ENCODE measurements at regions not wholly inside any gene's neighbourhood (a gene's known extent, or its start where the extent isn't known, plus 50 kb on each side); places are given as distances from the start of the nearest gene placed in this dataset.

GRCh38 chr11:111137846-111138245 lies 107.7 kb upstream of the POU2AF2 start:
- DNase-seq, result no peak
- H3K9me3 ChIP-seq (ENCODE audit: control insufficient read depth, low read length), result no peaks in the 10 kb centered on the region
- no peak overlapping the region for H3K4me3 ChIP-seq (ENCODE audit: low read length)
- no peak for ATAC-seq
- H3K27me3 ChIP-seq (ENCODE audit: control insufficient read depth, insufficient read depth), result no peaks in the 10 kb centered on the region
- no peak overlapping the region for H3K27ac ChIP-seq (ENCODE audit: low read length)
- 55% methylated on average over 1 of the region's 1 CpG for WGBS
- intact Hi-C loops (cut with DNase I), result no loop called here
- H3K4me1 ChIP-seq (ENCODE audit: control insufficient read depth, insufficient read depth, low read length), result no peaks in the 10 kb centered on the region

- Histone ChIP-seq H3K4me3 (ENCODE audit: low read length) (no peak overlapping the region), H3K9me3 (ENCODE audit: control insufficient read depth, low read length) (no peaks in the 10 kb centered on the region), H3K4me1 (ENCODE audit: control insufficient read depth, insufficient read depth, low read length) (no peaks in the 10 kb centered on the region), H3K27me3 (ENCODE audit: control insufficient read depth, insufficient read depth) (no peaks in the 10 kb centered on the region), H3K27ac (ENCODE audit: low read length) (no peak overlapping the region)
- intact Hi-C loops (cut with DNase I), result no loop called here
- ATAC-seq, result no peak
- no peak for DNase-seq
- WGBS, result 68% methylated on average over 11 of the region's 11 CpGs
Observed at GRCh38 chr11:111135778-111136570, 109.6 kb upstream of the POU2AF2 start.

- H3K27me3 ChIP-seq (ENCODE audit: control insufficient read depth, insufficient read depth), result no peaks in the 10 kb centered on the region
- WGBS, result 83% methylated on average over 2 of the region's 2 CpGs
Observed at GRCh38 chr11:111135101-111135500, 110.4 kb upstream of the POU2AF2 start.

GRCh38 chr11:111128076-111128870 lies 117.3 kb upstream of the POU2AF2 start:
- no peak for DNase-seq
- H3K27ac ChIP-seq (ENCODE audit: low read length), result no peak overlapping the region
- no peaks in the 10 kb centered on the region for H3K9me3 ChIP-seq (ENCODE audit: control insufficient read depth, low read length)
- H3K4me3 ChIP-seq (ENCODE audit: low read length), result no peak overlapping the region
- WGBS, result 76% methylated on average over 3 of the region's 3 CpGs
- intact Hi-C loops (cut with DNase I), result no loop called here
- no peaks in the 10 kb centered on the region for H3K4me1 ChIP-seq (ENCODE audit: control insufficient read depth, insufficient read depth, low read length)
- ATAC-seq, result no peak
- H3K27me3 ChIP-seq (ENCODE audit: control insufficient read depth, insufficient read depth), result no peaks in the 10 kb centered on the region

More at GRCh38 chr11:111135101-111135500, 110.4 kb upstream of the POU2AF2 start:
- H3K9me3 ChIP-seq (ENCODE audit: control insufficient read depth, low read length), result no peaks in the 10 kb centered on the region
- intact Hi-C loops (cut with DNase I), result no loop called here
- H3K4me3 ChIP-seq (ENCODE audit: low read length), result no peak overlapping the region
- no peak overlapping the region for H3K27ac ChIP-seq (ENCODE audit: low read length)
- H3K4me1 ChIP-seq (ENCODE audit: control insufficient read depth, insufficient read depth, low read length), result no peaks in the 10 kb centered on the region
- DNase-seq, result no peak
- no peak for ATAC-seq

- Histone ChIP-seq H3K4me3 (ENCODE audit: low read length) (no peak overlapping the region), H3K27ac (ENCODE audit: low read length) (no peak overlapping the region), H3K9me3 (ENCODE audit: control insufficient read depth, low read length) (no peaks in the 10 kb centered on the region), H3K27me3 (ENCODE audit: control insufficient read depth, insufficient read depth) (no peaks in the 10 kb centered on the region), H3K4me1 (ENCODE audit: control insufficient read depth, insufficient read depth, low read length) (no peaks in the 10 kb centered on the region)
- no peak for DNase-seq
- ATAC-seq, result peak in 1 of 2 donors; percentile 38
- WGBS, result 37% methylated on average over 1 of the region's 1 CpG
- intact Hi-C loops (cut with DNase I), result no loop called here
Observed at GRCh38 chr11:111124724-111125123, 120.8 kb upstream of the POU2AF2 start.

GRCh38 chr11:111123463-111124398 lies 121.8 kb upstream of the POU2AF2 start:
- Histone ChIP-seq H3K4me3 (ENCODE audit: low read length) (no peak overlapping the region), H3K27me3 (ENCODE audit: control insufficient read depth, insufficient read depth) (no peaks in the 10 kb centered on the region), H3K9me3 (ENCODE audit: control insufficient read depth, low read length) (no peaks in the 10 kb centered on the region), H3K27ac (ENCODE audit: low read length) (no peak overlapping the region), H3K4me1 (ENCODE audit: control insufficient read depth, insufficient read depth, low read length) (no peaks in the 10 kb centered on the region)
- intact Hi-C loops (cut with DNase I), result no loop called here
- DNase-seq, result peak in 1 of 3 donors; percentile 36
- 43% methylated on average over 1 of the region's 1 CpG for WGBS
- ATAC-seq, result peak in 1 of 2 donors; percentile 58

GRCh38 chr11:111120696-111121302 lies 124.7 kb upstream of the POU2AF2 start:
- no peaks in the 10 kb centered on the region for H3K9me3 ChIP-seq (ENCODE audit: control insufficient read depth, low read length)

GRCh38 chr11:111120161-111120560 lies 125.4 kb upstream of the POU2AF2 start:
- 61% methylated on average over 10 of the region's 10 CpGs for WGBS
- intact Hi-C loops (cut with DNase I), result no loop called here

More at GRCh38 chr11:111120696-111121302, 124.7 kb upstream of the POU2AF2 start:
- intact Hi-C loops (cut with DNase I), result no loop called here
- WGBS, result 68% methylated on average over 6 of the region's 6 CpGs
- DNase-seq, result no peak
- Histone ChIP-seq H3K4me1 (ENCODE audit: control insufficient read depth, insufficient read depth, low read length) (no peaks in the 10 kb centered on the region), H3K27ac (ENCODE audit: low read length) (no peak overlapping the region), H3K4me3 (ENCODE audit: low read length) (no peak overlapping the region), H3K27me3 (ENCODE audit: control insufficient read depth, insufficient read depth) (no peaks in the 10 kb centered on the region)
- ATAC-seq, result peak in 1 of 2 donors; percentile 25

GRCh38 chr11:111119751-111120150 lies 125.8 kb upstream of the POU2AF2 start:
- ATAC-seq (no peak), DNase-seq (no peak)
- Histone ChIP-seq H3K4me1 (ENCODE audit: control insufficient read depth, insufficient read depth, low read length) (no peaks in the 10 kb centered on the region), H3K4me3 (ENCODE audit: low read length) (no peak overlapping the region), H3K9me3 (ENCODE audit: control insufficient read depth, low read length) (no peaks in the 10 kb centered on the region), H3K27me3 (ENCODE audit: control insufficient read depth, insufficient read depth) (no peaks in the 10 kb centered on the region), H3K27ac (ENCODE audit: low read length) (no peak overlapping the region)
- intact Hi-C loops (cut with DNase I), result no loop called here
- 46% methylated on average over 3 of the region's 3 CpGs for WGBS

More at GRCh38 chr11:111120161-111120560, 125.4 kb upstream of the POU2AF2 start:
- no peak overlapping the region for H3K4me3 ChIP-seq (ENCODE audit: low read length)
- H3K4me1 ChIP-seq (ENCODE audit: control insufficient read depth, insufficient read depth, low read length), result no peaks in the 10 kb centered on the region
- H3K27me3 ChIP-seq (ENCODE audit: control insufficient read depth, insufficient read depth), result no peaks in the 10 kb centered on the region
- ATAC-seq (peak in 1 of 2 donors; percentile 40), DNase-seq (peak in 2 of 3 donors; percentile 50 to 70)
- H3K9me3 ChIP-seq (ENCODE audit: control insufficient read depth, low read length), result no peaks in the 10 kb centered on the region
- no peak overlapping the region for H3K27ac ChIP-seq (ENCODE audit: low read length)

GRCh38 chr11:111115890-111116289 lies 129.6 kb upstream of the POU2AF2 start:
- ATAC-seq, result no peak
- DNase-seq, result no peak
- 47% methylated on average over 1 of the region's 1 CpG for WGBS
- Histone ChIP-seq H3K27me3 (ENCODE audit: control insufficient read depth, insufficient read depth) (no peaks in the 10 kb centered on the region), H3K4me3 (ENCODE audit: low read length) (no peak overlapping the region), H3K9me3 (ENCODE audit: control insufficient read depth, low read length) (no peaks in the 10 kb centered on the region), H3K27ac (ENCODE audit: low read length) (no peak overlapping the region), H3K4me1 (ENCODE audit: control insufficient read depth, insufficient read depth, low read length) (no peaks in the 10 kb centered on the region)
- intact Hi-C loops (cut with DNase I), result no loop called here

Data from right cardiac atrium (tissue), 5 donors.